GM18858 (cell line): ENCODE measurements at regions not wholly inside any gene's neighbourhood (a gene's known extent, or its start where the extent isn't known, plus 50 kb on each side); places are given as distances from the start of the nearest gene placed in this dataset.
A peak's percentile ranks its signal among the peaks of the same experiment; 100 is the strongest.

Source experiments
- ATAC-seq: cut with Tn5 transposase; IDR thresholded peaks from one replicate; pipeline ENCODE4 v1.9.1; 2021; ENCODE audit not compliant: unreplicated experiment

DNA sequence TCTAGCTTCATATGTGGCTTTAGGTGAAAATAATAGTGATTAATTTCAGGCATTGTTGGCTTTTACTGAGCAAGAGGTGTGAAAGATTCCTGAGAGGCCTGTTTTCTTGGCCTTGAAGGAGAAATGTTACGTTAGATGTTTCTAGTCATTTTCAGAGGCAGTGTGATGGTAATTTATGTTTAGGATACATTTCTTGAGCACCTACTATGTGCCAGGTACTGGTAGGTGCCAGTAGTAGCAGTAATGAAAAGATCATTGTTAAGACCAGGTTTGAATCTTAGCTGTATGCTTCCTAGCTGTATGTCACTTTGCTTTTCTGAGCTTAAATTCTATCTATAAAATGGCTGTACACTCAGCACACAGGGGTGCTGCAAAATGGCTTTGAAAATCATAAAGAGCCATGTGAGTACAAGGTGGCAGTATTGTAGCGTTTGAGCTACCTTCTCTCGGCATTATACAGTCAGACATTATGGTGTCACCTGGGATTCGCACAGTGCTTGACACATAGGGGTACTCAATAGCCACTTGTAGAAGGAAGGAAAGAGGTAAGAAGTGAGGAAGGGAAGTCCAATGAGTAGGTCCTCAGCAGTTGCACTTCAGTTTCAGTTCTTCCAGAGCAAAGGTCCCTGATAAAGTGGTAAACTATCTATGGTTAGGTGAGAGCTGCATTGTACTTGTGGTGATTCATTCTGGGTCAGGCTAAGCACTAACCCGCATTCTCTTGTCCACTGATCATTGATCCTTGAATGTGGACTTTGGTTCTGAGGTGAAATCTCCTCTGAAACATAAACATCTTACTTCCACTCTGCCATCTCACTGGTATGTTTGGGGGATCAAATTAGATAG lies 166.5 kb upstream of the NR3C1 start:
- no peak for ATAC-seq

DNA sequence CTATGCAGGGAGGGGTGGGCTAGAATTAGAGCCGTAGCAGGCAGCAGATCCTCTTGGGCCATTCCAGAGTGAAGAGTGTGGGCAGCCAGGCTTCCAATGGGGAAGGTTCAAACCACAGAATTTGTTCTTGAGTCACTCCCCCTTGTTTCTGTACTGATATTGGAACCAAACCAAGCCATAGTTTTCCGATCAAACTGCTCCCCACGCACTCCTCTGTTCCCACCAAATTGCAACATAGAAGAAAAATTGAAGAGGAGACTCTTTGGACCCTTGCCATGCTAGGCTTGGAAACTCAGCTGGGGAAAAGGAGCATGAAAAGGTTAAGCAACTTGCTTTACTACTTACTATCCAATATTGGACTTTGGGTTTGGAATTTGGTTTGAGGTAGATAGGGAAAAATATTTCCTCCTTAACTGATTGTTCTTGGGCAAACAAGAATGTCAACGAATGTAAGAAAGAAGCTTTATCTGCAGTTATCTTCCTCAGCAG lies 165.8 kb upstream of the NR3C1 start:
- no peak for ATAC-seq

DNA sequence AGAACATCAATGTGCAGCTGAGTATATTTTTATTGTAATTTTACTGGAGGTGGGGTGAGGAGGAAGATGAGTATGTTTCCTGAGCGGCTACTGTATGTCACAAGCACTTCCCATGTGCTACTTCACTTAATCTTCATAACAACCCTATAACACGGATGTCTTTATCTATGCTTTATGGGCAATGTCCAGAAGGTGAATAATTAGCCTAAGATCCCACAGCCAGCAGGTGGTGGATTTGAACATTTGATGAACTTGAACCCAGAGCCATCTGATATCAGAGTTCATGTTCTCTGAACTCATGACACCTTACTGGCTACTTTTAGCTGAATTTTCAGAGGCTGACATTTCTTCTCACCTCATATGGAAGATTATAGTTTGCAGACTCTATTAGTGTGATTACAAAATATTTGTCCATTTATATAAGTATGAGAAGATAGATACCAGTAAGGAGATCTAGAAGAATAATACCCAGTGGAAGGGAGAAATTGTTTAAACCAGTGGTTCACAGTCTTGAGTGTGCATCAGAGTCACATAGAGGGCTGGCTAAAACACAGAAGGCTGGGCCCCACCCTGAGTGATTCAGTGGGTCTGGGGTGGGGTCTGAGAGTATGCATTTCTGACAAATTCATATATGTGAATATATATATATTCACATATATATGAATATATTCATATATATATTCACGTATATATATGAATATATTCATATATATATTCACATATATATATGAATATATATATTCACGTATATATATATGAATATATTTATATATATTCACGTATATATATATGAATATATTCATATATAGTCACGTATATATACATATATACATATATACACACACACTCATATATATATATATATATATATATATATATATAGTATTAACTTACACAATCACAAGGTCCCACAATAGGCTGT lies 164.4 kb upstream of the NR3C1 start:
- ATAC-seq = no peak

DNA sequence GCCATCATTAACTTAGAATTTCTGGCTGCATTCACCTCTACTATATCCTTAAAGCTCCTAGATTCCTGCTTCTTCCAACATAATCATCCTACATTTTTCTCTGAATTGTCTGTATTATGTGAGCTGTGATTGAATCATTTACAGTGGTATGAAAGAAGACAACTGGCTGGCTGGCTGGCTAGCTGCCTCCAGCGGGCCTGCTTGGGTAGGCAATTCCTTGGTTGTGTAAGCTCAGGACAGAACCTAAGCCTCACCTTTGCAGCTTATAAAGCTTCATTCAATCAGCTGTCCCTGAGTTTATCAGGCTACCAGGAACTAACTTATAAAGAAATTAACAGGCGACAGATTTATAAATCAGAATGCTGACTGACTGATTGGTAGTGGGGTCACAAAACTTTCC lies 162.7 kb upstream of the NR3C1 start:
- ATAC-seq = no peak

DNA sequence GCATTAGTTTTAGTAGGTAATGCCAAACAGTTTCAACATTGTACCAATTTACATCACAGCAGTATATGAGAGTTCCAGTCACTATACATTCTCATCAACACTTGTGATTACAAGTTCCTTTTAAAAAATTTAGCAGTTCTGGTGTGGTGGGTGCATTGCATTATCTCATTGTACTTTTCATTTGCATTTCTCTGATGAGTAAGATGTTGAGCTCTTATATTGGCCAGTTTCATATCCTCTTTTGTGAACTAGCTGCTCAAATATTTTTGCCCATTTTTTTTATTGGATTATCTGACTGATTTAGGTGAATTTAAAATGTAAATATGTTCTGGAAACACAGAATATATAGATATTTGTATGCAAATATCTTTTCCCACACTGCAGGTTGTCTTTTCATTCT lies 160.9 kb upstream of the NR3C1 start:
- peak; percentile 99 for ATAC-seq

DNA sequence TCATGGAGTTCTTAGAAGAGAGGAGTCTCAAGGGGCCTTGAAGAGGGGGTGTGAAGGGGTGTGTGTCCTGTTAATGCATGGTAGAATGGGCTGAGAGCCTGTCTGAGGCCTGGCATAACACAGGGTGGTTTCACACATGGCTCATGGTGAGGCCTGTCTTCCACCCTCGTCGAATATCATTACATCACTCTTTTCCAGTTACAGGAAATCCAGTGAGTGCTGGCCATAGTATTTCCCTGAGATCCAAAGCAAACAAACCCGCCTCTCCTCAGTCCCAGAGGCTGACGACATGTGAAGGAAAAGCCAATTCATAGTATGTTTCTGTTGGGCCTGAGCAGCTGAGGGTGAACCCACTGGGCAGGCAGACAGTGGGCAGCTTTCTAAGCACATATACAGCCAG lies 159.4 kb upstream of the NR3C1 start:
- no peak for ATAC-seq

DNA sequence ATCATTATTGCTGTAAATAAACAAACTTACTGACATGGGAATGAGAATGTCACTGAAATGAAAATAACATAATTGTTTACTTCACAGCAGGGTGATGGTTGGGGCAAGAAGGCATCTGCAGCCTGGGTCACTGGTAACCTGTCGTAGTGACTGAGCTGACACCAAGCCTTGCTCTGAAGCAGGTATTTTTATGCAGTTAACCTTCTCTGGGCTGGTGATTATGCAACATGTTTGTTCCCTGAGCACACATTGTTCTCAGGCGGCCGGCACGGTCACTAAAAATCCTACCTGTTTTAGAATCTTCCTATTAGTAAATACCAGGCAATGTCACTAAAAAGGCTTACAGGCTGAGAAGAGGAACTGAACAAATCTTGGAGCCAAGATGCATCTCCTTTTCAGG lies 157.7 kb upstream of the NR3C1 start:
- no peak for ATAC-seq

DNA sequence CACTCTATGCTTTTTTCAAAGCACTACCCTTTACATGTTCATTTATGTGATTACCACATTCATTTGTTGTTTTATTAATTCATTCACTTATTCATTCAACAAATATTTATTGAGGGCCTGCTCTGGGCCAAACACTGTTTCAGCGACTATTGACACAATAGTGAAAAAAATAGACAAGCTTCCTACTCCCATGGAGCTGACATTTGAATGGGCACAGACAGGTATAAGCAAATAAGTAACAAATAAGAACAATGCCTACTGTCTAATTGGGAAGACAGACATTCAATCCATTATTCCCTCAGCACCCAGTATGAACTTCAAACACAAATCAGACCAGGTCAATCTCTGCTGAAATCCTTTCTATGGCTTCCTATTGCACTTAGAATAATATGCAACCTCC lies 156.9 kb upstream of the NR3C1 start:
- ATAC-seq = no peak

DNA sequence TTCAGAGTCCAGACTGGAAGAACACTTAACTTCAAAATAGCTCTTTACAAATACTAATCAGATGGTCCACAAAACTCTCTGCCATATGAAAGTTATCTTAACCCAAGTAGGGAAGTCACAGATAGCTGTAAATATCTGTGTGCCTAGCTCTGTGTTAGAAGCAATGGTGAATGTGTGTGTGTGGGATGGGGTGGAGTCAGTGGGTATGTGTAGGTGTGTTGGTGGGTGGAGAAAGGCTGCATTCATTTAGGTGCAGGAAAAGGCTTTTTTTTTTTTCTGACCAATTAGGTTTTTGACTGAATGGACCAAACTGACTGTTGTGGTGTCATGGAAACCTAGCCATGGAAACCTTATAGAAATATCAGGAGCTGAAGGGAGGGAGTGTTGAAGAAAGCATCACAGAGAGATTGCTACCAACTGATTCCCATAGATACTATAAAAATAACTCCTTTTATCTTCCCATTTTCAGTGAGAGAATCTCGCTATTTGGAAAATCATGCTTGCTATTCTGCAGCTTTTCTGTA lies 156.2 kb upstream of the NR3C1 start:
- ATAC-seq = no peak

DNA sequence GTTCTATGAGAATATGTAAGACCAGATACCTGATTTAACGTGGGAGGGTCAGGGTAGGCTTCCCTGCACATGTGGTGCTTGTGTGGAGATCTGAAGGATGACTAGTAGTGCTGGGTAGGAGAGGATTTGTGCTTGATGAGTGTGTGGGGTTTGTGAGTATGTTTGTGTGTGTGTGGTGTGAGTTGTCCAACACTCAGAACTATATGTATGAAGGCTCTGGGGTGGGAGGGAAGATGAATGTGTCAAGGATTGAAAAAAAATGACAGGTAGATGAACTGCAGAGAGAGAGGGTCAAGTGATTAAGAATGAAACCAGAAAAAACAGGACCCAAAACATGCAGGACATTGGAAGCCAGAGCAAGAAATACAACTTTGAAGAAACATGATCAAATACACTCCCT lies 154.6 kb upstream of the NR3C1 start:
- no peak for ATAC-seq

DNA sequence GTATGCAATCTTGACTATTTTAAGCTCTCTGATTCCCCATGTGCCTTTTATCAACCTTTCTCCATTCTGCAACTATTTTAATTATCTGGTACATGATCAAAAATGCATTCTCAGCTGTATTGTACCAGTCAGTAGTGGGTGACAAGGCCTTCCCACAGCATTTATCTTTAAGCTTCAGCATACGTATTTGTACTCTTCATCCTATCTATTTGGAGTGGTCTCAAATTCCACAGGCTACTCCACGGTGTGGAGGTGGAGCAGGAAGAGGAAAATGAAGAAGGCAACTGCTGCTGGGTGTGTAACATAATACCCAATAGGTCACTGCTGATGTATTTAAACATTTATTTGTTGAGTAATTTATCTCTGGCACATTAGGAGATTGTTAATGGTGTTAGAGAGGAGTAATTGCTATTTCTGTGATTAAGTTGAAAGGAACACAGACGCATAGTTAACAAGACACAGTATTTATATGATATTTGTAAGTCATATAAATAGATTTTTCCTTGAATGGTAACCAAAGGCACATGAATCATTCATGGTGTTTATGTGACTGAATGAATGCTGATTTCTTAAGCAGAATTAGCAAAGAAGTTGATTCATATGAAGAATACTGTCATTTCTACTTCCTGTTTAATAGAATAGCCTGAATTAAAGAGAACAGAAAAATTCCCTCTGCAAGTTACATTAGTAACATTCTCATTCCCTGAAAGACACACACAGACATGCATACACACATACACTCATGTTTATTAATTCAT lies 153.8 kb upstream of the NR3C1 start:
- ATAC-seq = peak; percentile 56

DNA sequence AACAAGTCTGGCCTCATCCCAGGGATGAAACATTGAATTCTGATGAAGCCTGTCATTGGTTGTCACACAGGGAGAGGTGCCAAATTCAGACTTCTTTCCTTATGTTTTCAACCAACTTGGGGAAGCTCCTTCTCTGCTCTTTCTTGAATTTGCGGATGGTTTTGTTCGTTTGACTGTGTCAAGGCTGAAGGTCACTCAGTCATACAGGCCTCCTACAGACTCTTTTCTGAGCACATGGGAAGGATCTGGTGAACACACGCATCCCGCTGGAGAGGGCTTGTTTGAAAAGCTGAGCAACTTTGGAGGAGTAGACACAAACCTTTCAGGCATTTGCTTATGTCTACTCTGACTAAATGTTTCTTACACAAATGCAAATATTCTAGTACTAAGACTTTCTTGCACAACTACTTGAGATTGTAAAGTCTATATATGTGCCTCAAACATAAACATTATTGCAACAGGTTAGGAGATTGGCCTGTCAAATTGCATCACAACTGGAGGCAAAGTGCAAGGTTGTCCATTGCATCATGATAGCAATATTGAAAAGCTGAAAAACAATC lies 151.5 kb upstream of the NR3C1 start:
- ATAC-seq = no peak

DNA sequence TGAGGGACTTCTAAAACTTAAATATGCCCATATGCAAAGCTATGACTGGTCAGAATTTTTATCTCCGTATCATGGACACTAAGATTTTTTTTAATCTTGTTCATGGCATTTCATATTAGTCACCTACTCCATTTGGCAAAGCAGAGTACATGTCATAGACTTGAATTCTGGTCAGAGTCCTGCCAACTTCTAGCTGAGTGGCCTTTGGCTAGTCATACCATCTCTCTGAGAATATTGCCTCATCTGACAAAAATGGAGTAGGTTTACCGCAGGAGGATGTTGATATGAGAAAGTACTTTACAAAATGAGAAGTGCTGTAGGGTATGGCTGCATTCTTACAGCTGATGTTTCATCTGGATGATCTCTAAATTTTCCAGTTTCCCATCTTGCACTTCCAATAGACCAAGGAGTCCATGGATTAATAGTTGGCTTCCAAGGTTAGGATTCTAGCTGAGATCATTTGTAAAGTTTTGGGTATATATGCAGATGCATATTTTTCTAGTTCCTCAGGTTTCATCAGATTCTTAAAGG lies 150.8 kb upstream of the NR3C1 start:
- ATAC-seq = no peak

DNA sequence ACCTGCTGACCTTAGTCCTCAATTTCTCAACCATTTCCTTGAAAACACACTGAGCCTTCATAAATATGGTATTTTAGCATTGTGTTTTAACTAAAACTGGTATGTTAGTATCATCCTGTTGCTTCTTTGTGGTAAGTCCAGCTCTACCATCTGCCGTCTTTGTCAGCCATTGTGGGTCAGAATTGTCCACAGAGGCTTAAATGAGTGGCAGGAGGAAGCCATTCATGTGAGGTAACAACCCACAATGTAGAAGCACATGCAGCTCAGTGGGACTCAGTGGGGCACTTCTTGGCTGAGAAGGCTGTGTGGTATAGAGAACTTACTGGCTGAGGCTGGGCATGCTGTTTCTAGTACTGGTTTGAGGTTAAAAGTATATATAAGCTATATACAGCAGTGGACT lies 149.2 kb upstream of the NR3C1 start:
- ATAC-seq = no peak

DNA sequence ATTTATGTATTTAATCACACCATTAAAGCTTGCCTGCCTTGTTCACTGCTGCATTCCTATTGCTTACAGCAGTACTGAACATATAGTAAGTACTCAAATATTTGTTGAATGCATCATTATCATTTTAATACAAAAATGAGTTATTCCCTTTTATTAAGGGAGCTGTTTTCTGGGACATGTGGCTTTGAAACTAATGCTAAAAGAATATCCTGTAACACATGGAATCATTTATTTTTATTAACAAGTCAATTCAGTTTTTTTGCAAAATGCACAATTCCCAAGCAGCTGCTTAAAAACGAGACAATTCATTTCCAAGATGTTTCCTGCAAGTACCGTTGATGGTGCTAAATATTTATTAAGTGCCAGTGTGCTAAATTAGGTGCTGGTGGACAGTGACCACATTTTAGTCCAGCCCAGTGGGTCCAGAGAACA lies 148.3 kb upstream of the NR3C1 start:
- ATAC-seq = no peak

DNA sequence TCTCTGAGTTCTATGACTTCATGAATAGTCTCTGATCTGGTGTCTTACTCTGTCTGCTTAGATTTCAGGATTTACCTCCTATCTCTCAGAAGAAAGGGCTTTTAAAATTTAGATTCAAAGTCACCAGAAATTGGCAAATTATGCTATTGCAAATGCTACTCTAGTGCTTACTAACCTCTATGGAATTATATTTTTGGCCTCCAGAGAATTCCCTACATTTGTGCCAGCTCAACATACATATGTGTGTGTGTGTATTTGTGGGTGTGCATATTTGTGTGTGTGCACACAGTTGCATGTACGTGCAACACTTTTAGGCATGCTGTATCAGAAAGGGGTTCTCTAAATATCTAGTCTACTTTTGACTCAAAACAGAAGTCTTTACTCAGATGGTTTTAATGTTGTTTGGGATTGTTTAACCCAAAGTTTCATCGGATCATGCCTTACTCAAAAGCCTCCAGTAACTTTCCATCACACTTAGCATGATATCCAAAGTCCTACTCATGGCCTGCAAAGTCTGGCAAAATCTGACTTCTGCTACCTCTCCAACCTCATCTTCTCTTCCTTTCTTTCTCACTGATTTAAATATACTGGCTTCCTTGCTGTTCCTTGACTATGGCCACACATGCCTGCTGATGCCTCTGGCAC lies 147.6 kb upstream of the NR3C1 start:
- no peak for ATAC-seq

DNA sequence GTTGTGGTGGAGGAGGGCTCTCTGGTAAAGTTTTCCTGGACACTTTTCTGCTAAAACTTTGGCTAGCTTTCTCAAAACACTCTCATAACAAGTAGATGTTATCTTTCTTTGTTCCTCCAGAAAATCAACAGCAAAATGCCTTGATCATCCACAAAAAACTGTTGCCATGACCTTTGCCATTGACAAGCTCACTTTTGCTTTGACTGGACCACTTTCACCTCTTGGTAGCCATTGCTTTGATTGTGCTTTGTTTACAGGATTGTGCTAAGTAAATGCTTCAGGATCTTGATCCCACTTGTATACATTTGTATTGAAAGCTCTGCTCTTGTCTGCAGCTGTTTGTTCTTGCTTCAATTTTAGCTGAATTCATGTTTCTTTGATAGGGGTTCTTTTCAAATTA lies 143.9 kb upstream of the NR3C1 start:
- ATAC-seq = no peak

DNA sequence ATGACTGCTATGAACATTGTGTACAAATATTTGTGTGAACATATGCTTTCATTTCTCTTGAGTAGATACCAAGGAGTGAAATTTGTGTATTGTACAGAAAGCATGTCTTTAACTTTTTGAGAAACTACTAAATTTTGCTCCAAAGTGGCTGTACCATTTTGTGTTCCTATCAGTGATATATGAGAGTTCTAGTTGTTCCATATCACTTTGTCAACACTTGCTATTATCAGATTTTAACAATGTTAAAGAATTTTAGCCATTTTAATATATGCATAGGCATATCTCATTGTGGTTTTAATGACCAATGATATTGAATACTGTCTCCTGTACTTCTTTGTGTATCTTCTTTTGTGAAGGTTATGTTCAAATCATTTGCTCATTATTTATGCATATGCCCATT lies 142.9 kb upstream of the NR3C1 start:
- no peak for ATAC-seq

DNA sequence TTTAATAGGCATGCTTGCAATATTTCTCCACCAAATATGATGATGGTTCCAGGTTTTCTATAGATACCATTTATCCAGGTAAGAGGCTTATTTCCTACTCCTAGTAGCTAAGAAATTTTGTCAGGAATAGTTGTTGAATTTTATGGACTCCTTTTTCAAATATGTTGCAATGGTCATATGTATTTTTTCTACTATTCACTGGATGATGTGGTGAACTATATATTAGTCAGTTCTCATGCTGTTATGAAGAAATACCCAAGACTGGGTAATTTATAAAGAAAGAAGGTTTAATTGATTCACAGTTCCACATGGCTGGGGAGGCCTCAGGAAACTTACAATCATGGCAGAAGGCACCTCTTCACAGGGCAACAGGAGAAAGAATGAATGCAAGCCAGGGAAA lies 141.1 kb upstream of the NR3C1 start:
- no peak for ATAC-seq
